ENCODE measurements at regions not wholly inside any gene's neighbourhood (a gene's known extent, or its start where the extent isn't known, plus 50 kb on each side); places are given as distances from the start of the nearest gene placed in this dataset.

- intact Hi-C loops (cut with micrococcal nuclease), result loop anchor here (5.0 kb wide), 1 partner anchor 71 kb away; no protein-coding TSS in a partner anchor
These were observed 159.8 kb downstream of the METTL4 start for GRCh38 chr18:2411381-2411960.

DNA sequence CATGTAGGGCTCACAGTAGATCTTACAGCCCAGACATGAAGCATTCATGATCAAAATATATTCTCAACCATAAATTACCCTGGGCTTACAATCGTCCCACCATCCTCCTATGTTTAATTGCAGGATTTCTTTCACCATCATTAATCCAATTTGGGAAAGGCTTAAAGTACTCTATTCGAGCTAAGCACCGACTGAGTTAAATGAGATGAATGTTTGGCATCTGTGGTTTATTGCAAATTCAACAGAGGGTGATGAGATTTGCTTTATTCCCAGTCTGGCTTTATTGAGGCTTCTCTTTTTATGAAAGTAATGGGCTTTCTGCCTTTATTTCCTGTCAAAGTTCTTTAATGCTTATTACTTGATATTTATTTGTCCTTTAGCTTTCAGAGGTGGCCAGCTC lies 159.0 kb downstream of the METTL4 start:
- intact Hi-C loops (cut with micrococcal nuclease), result loop anchor here (5.0 kb wide), 1 partner anchor 70 kb away; no protein-coding TSS in a partner anchor

DNA sequence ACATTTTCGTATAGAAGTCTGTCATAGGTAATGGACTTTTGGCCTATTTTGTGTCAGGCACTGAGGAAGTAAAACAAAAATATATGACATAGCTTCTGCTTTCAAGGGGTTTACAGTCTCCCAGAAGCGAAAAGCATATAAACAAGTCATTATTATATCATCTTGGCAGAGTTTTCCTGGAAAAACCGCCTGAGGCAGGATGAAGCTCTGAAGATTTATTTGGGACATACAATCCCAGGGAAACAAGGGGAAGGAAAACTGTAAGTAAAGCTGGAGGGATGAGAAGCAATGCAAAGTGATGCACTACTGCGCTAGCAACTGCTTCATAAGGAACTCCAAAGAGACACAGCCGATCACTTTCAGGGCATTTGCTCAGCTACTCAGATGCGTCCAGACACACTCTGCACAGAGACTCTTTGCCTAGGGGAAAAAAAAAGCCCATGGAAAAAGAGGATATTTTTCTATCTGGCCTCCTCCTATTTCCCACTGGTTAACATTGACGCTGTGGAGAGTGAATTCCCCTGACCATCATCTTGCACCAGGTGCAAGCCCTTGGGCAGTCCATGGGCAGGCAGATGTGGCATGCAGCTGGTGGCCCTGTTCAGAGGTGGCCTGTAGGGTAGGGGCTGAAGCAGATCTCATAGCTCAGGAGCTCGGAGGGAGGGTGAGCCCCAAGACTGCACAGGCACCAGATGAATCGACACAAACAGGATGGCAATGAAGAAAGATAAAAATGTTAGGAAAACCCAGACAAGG lies 158.1 kb downstream of the METTL4 start:
- intact Hi-C loops (cut with micrococcal nuclease), result loop anchor here (5.0 kb wide), 1 partner anchor 69 kb away; no protein-coding TSS in a partner anchor

DNA sequence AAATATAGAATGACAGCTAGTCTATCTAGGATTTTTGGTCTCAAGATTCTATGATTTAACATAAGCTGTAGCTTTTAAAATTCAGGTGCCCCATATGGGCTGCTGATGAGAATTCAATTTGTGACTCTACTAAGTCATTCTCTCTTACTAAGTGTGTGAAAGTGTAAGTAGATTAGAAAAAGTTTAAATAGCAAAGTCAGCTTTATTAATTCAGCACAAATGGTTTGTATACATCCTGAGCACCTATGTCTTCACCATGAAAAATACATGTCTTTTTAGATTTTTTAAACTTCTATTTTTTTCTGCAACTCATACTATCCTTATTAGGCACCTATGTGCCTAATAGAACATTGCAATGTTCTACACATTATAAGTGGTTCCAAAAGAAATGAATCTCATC lies 157.1 kb downstream of the METTL4 start:
- intact Hi-C loops (cut with micrococcal nuclease), result loop anchor here (5.0 kb wide), 1 partner anchor 68 kb away; no protein-coding TSS in a partner anchor

GRCh38 chr18:2415656-2416055 lies 155.6 kb downstream of the METTL4 start:
- intact Hi-C loops (cut with micrococcal nuclease), result no loop called here

- intact Hi-C loops (cut with micrococcal nuclease), result no loop called here
These were observed 153.3 kb downstream of the METTL4 start for GRCh38 chr18:2417861-2418610.

- intact Hi-C loops (cut with micrococcal nuclease), result no loop called here
These were observed 150.9 kb downstream of the METTL4 start for GRCh38 chr18:2420367-2420766.

- intact Hi-C loops (cut with micrococcal nuclease), result no loop called here
These were observed 147.5 kb downstream of the METTL4 start for GRCh38 chr18:2423761-2424160.

DNA sequence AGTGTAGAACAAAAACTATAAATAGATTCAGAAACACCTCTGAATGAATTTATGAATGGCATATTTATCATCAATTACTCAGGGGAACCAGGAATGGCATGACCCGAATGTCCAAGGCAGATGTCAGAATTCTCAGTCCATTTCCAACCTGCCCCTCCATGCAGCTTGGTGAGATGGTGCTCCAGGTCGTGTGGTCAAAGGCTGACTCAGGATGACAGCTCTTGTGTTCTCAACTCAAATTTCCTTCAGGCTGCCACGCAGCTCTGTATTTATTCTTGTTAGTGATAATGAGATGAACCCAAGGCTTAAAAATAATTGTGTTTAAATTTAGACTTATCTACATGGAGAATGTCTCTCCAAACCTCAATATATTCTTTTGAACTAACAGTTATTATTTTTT lies 146.9 kb downstream of the METTL4 start:
- intact Hi-C loops (cut with micrococcal nuclease), result no loop called here

DNA sequence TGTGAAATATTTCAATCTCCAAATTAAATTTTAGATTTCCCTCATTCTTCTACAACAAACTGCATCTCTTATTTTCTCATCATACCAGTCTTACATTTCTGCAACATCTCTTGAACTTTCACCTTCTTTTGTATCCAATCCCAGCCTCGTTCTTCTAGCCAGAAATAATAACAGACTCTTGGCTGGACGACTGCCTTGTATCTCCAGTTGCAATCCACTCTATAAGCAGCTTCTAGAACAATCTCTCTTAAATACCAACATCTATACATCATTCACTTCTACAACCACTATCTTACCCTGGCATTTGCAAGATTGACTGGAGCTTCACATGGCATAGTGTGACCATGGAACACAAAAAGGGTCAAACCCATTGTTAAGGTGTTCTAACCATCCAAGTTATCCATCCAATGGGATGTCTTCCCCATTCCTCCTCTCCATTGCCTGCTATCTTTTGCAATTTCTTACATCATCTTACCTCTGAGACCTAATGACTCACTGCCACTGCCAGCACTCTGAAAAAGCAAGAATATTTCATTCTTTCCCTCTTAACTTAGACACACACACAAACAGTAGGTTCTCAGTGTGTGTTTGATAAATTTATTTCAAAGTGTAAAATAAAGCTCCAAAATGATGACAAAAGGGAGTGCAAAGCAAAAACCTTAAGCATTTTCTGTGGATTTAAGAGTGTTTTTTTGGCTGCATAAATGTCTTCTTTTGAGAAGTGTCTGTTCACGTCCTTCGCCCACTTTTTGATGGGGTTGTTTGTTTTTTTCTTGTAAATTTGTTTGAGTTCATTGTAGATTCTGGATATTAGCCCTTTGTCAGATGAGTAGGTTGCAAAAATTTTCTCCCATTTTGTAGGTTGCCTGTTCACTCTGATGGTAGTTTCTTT lies 145.6 kb downstream of the METTL4 start:
- intact Hi-C loops (cut with micrococcal nuclease), result no loop called here

GRCh38 chr18:2430191-2430590 lies 141.1 kb downstream of the METTL4 start:
- intact Hi-C loops (cut with micrococcal nuclease), result no loop called here

GRCh38 chr18:2431806-2432205 lies 139.5 kb downstream of the METTL4 start:
- intact Hi-C loops (cut with micrococcal nuclease), result no loop called here

GRCh38 chr18:2433366-2433765 lies 137.9 kb downstream of the METTL4 start:
- intact Hi-C loops (cut with micrococcal nuclease), result no loop called here

DNA sequence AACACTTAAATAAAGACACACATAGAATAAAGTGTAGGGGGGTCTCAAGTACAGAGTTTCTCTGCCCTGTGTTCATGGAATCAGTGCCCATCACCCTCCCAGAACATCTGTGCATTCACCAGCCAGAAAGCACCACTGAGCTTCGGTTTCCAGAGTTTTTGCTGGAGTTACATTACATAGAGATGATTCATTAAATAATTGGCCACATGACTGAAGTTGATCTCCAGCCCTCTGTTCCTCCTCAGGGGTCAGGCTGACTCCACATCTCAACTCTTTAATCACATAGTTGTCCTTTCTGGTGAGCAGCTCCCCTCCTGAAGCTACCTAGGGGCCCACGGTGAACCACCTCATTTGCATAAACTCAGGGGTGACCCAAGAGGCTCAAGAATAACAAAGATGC lies 129.8 kb downstream of the METTL4 start:
- intact Hi-C loops (cut with micrococcal nuclease), result no loop called here

- intact Hi-C loops (cut with micrococcal nuclease), result no loop called here
These were observed 129.3 kb downstream of the METTL4 start for GRCh38 chr18:2442006-2442405.

- intact Hi-C loops (cut with micrococcal nuclease), result no loop called here
These were observed 128.5 kb downstream of the METTL4 start for GRCh38 chr18:2442726-2443275.

- intact Hi-C loops (cut with micrococcal nuclease), result no loop called here
These were observed 127.0 kb downstream of the METTL4 start for GRCh38 chr18:2444201-2444875.

GRCh38 chr18:2448565-2449151 lies 122.6 kb downstream of the METTL4 start:
- intact Hi-C loops (cut with micrococcal nuclease), result no loop called here

- intact Hi-C loops (cut with micrococcal nuclease), result no loop called here
These were observed 119.7 kb downstream of the METTL4 start for GRCh38 chr18:2451556-2451955.

DNA sequence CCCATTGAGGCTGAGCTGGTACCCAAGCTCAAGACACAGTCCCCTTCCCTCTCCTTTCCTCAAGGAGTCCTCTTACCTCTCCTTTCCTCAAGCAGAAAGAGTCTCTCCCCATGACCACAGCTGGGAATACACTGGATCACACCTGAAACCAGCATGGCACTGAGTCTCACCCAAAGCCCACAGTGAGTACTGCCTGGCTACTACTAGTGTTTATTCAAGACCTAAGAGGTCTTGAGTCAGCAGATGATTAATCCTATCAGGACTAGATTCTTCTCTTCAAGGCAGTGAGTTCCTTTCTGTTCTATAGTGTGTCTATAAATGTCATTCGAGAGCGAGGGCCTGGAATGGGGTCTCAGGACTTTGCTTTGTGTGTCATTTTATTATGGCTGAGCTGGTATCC lies 111.4 kb downstream of the METTL4 start:
- intact Hi-C loops (cut with micrococcal nuclease), result no loop called here
